Adrenal gland (tissue), 9 donors: ENCODE measurements at regions not wholly inside any gene's neighbourhood (a gene's known extent, or its start where the extent isn't known, plus 50 kb on each side); places are given as distances from the start of the nearest gene placed in this dataset.

Experiments
- DNase-seq, 7 donors: peaks; one replicate each; pipeline ENCODE4 v3.0.0-alpha.2; 2019 to 2020
- H3K27ac ChIP-seq, 5 donors: fragments of 200-600 bp; sonication (generic) in 4 of 5; 1 replicate in 3 of 5; 2 replicates in 2 of 5; pipeline versions ENCODE4 v1.5.1 to v1.8.0; 2016 to 2020; ENCODE audit warnings: mild to moderate bottlenecking in 1 of 5
- H3K27me3 ChIP-seq: fragments of 200-600 bp; 2 replicates; pipeline ENCODE4 v1.8.0; 2021
- H3K36me3 ChIP-seq, 2 donors: fragments of 200-600 bp; replicated peaks in 1 of 2; 1 replicate in 1 of 2; 2 replicates in 1 of 2; pipeline versions ENCODE4 v1.5.1 to v1.8.0; 2018 to 2022
- H3K4me1 ChIP-seq, 2 donors: fragments of 200-600 bp; replicated peaks in 1 of 2; 1 replicate in 1 of 2; 2 replicates in 1 of 2; pipeline versions ENCODE4 v1.5.1 to v1.8.0; 2018 to 2021
- H3K4me3 ChIP-seq, 4 donors: fragments of 200-600 bp; sonication (generic) in 3 of 4; one replicate each; pipeline ENCODE4 v1.5.1; 2016 to 2018
- H3K9me3 ChIP-seq, 3 donors: fragments of 200-600 bp; sonication (generic) in 1 of 3; replicated peaks in 1 of 3; 1 replicate in 2 of 3; 2 replicates in 1 of 3; pipeline versions ENCODE4 v1.5.1 to v1.8.0; 2016 to 2021
- POLR2A ChIP-seq, 2 donors: fragments of 450-650 bp; IDR thresholded peaks; one replicate each; pipeline ENCODE4 v1.6.1; 2017; ENCODE audit warnings: antibody characterized with exemption in 2 of 2, mild to moderate bottlenecking in 2 of 2, moderate library complexity in 1 of 2
- WGBS, 4 donors: extraction: QIAGEN DNeasy Blood & Tissue Kit in 2 of 4; methylation state at CpG; one replicate each; pipeline versions ENCODE4 v1.1.5 to v1.1.7; 2013 to 2017; 5-methylcytosine and 5-hydroxymethylcytosine counted together
- intact Hi-C, 2 donors: fragments of 100-400 bp; cut with DNase I; formaldehyde crosslinking; loops; one replicate each; pipeline versions ENCODE4 v1.14.1 to v1.15.0; 2022 to 2023
- TF ChIP-seq, protein P1 (sequence below), 6 experiments: fragments of 450-650 bp in 4 of 6; fragments of 200-600 bp in 2 of 6; sonication (generic) in 1 of 6; IDR thresholded peaks; 1 replicate in 5 of 6; 2 replicates in 1 of 6; pipeline versions ENCODE4 v1.5.1 to v1.8.0; 2016 to 2021; ENCODE audit warnings: antibody characterized with exemption in 6 of 6, mild to moderate bottlenecking in 2 of 6, moderate library complexity in 1 of 6
- donor health status: healthy with polysubstance abuse.
- donor health status: Bipolar disorder and iron deficiency.
- donor health status: DM: yes; HTN: yes; CAD: no.
- donor health status: DM: no; HTN: no; CAD: no.
- donor health status: DM: no; HTN: no; CAD: no.

DNA sequence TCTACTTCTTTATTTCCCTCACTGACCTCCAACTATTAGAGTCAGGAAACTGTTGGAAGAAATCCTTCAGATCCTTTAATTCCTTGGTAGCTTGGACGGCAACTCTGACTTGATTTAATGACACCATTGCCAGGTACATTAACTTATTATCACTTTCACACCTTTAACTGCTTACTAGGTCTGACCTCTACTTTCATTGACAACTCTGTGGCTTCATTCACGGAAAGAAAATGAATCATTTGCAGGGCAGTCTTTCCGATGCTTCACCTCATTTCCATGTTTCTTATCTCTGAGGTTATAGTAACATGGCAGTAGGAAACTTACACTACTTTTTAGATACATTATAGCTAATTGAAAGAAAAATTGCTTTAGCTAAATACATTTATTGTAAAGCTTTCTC, 82.6 kb upstream of the PDGFD start:
- WGBS, 4 donors = 32 to 42% (median 34%) methylated on average over 3 of the region's 3 CpGs
- TF ChIP-seq, protein P1, sequence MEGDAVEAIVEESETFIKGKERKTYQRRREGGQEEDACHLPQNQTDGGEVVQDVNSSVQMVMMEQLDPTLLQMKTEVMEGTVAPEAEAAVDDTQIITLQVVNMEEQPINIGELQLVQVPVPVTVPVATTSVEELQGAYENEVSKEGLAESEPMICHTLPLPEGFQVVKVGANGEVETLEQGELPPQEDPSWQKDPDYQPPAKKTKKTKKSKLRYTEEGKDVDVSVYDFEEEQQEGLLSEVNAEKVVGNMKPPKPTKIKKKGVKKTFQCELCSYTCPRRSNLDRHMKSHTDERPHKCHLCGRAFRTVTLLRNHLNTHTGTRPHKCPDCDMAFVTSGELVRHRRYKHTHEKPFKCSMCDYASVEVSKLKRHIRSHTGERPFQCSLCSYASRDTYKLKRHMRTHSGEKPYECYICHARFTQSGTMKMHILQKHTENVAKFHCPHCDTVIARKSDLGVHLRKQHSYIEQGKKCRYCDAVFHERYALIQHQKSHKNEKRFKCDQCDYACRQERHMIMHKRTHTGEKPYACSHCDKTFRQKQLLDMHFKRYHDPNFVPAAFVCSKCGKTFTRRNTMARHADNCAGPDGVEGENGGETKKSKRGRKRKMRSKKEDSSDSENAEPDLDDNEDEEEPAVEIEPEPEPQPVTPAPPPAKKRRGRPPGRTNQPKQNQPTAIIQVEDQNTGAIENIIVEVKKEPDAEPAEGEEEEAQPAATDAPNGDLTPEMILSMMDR (IDR thresholded peaks at IDR 0.05) = no peak
- no peak for TF ChIP-seq POLR2A (IDR thresholded peaks at IDR 0.05)
- no peaks in the 10 kb centered on the region for H3K36me3 ChIP-seq
- intact Hi-C loops = no loop called here
- H3K4me3 ChIP-seq = no peak overlapping the region
- no peak for DNase-seq
- no peaks in the 10 kb centered on the region for H3K9me3 ChIP-seq
- H3K27me3 ChIP-seq = no peaks in the 10 kb centered on the region
- no peak overlapping the region for H3K27ac ChIP-seq
- H3K4me1 ChIP-seq = peaks cover 0 to 3% of the 10 kb centered on the region in 2 donors

DNA sequence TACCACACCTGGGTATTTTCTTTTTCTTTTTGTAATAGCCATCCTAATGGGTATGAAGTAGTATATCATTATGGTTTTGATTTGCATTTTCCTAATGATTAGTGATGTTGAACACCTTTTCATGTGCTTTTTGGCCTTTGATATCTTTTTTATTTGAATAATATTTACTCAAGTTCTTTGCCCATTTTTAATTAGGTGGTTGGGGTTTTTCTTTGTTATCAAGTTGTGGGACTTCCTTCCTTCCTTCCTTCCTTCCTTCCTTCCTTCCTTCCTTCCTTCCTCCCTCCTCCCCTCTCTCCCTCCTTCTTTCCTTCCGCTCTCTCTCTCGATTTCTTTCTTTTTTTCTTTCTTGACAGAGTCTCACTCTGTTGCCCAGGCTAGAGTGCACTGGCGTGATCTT, 75.0 kb upstream of the PDGFD start:
- Histone ChIP-seq H3K27ac (no peak overlapping the region), H3K9me3 (no peaks in the 10 kb centered on the region), H3K4me3 (no peak overlapping the region), H3K27me3 (no peaks in the 10 kb centered on the region), H3K36me3 (no peaks in the 10 kb centered on the region), H3K4me1 (no peaks in the 10 kb centered on the region)
- intact Hi-C loops = no loop called here
- no peak for TF ChIP-seq POLR2A (IDR thresholded peaks at IDR 0.05)
- TF ChIP-seq, protein P1 (IDR thresholded peaks at IDR 0.05) = no peak
- no peak for DNase-seq
- 89 to 98% (median 92%) methylated on average over 3 of the region's 3 CpGs for WGBS, 4 donors

DNA sequence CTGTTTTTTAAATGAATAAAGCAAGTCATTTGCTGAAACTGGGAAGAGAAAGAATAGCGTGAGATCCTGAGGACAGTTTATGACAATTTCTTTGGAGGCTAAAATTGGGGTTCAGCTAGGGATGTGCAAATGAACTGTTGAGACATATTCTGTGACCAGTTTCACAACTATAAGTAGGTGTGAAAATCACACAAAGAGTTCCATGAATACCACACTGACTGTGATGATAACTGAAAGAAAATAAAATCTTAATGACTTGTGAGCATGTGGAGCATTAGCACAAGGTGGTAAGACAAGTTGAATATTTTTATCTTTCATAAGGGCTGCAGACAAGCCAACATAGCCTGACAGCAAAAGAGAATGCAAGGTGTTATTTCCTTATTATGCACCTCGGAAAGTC, 61.1 kb upstream of the PDGFD start:
- 88 to 94% (median 92%) methylated on average over 2 of the region's 2 CpGs for WGBS, 4 donors
- TF ChIP-seq POLR2A (IDR thresholded peaks at IDR 0.05) = no peak
- TF ChIP-seq, protein P1 (IDR thresholded peaks at IDR 0.05) = no peak
- Histone ChIP-seq H3K36me3 (no peaks in the 10 kb centered on the region), H3K27me3 (no peaks in the 10 kb centered on the region), H3K27ac (no peak overlapping the region), H3K9me3 (no peaks in the 10 kb centered on the region), H3K4me3 (no peak overlapping the region), H3K4me1 (no peaks in the 10 kb centered on the region)
- intact Hi-C loops = no loop called here
- no peak for DNase-seq

DNA sequence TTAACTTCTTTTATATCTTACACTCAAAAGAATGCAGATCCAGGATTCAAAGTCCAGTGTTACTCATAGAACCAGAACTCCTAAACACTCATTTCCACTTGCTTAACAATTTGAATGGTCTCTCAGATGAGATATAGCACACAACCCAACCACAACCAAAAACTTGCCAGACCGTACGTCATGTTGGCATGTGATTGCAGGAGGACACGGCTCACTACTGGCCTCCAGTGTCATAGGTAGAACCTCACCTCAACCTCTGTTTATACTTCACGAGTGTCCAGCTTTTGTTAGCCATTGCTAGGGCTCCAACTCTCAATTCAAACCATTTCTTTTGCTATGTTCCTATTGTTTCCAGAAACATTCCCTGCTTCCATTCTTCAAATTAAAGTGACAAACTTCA, 58.5 kb upstream of the PDGFD start:
- intact Hi-C loops = no loop called here
- Histone ChIP-seq H3K9me3 (no peaks in the 10 kb centered on the region), H3K27me3 (no peaks in the 10 kb centered on the region), H3K4me1 (no peaks in the 10 kb centered on the region), H3K4me3 (no peak overlapping the region), H3K36me3 (no peaks in the 10 kb centered on the region), H3K27ac (no peak overlapping the region)
- no peak for TF ChIP-seq POLR2A (IDR thresholded peaks at IDR 0.05)
- TF ChIP-seq, protein P1 (IDR thresholded peaks at IDR 0.05) = no peak
- WGBS, 4 donors = 73 to 80% (median 74%) methylated on average over 4 of the region's 4 CpGs
- DNase-seq = no peak
